DMS153 treated with DMSO at 0.1 percent for 48 hours (cell line): ENCODE measurements at regions not wholly inside any gene's neighbourhood (a gene's known extent, or its start where the extent isn't known, plus 50 kb on each side); places are given as distances from the start of the nearest gene placed in this dataset.
"Not testable (repeated sequence)": the region's sequence is repeated elsewhere in the genome, so short reads cannot be mapped to it uniquely, and the experiment has no call there.

ENCODE experiments used
- DNase-seq: peaks from one replicate; lab custom pipeline; 2025; ENCODE audit not compliant: unreplicated experiment; lab: John Stamatoyannopoulos, UW

DNA sequence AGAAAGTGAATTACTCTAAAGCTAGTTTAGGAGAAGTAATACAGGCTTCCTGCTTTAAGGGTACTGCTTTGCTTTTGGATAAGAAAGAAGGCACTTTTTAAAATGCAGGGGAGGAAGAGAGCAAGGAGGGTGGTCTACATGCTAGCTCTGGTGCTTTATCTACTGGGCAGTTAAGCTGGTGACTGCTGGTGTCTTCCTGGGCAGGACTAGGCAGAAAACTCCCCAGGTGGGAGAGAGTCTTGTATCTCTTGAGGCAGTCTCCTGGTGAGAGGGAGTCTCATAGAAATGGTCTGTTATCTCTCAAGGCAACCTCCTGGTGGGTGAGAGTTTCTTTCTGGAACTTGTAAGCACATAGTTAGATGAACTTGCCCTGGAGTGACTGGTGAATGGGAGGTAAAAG, 953.9 kb upstream of the GOT2 start:
- DNase-seq = no peak

DNA sequence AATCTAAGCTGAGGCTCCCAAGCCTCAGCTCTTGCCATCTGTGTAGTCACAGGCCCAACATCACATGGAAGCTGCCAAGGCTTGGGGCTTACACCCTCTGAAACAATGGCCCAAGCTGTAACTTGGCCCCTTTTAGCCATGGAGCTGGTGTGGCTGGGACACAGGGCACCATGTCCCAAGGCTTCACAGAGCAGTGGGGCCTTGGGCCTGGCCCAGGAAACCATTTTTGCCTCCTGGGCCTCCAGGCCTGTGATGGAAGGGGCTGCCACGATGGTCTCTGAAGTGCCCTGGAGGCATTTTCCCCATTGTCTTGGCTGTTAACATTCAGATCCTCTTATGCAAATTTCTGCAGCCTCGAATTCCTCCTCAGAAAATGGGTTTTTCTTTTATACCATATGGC, 952.3 kb upstream of the GOT2 start:
- no peak for DNase-seq

DNA sequence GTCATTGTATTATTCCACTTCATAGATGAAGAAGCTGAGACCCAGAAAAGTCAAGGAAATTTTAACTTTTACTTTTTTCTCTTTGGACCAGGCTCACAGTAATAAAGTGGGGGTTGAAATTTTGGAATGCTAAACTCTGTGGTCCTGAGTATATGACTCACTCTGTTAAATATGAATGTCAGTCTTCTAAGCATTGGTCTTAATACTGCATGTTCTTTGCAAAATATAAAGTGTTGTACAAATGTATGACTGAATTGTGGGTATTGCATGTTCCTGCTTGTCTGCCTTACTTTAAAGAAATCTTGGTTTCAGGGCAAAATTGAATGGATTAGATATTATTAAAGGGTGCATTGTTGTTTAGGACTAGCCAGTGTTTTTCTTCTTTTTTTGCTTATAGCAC, 950.8 kb upstream of the GOT2 start:
- DNase-seq = no peak

DNA sequence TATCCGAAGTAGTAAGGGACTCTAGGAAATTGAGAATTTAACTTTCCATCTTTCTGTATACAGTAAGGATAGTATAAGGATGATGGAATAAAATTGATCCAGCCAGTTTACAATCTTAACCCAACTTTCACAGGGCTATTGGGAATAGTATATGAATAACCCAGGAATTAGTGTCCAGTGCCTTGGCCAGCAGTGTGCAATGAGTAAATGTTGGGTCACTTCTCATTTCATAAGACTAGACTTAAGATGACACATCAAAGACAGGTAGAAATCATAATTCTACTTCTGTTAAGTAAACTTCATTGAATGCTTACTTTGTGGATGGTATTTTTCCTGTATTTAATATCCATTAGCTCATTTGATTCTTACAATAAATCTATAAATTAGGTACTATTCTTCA, 949.6 kb upstream of the GOT2 start:
- DNase-seq = no peak

- no peak for DNase-seq
Observed at GRCh38 chr16:59665618-59666220, 931.6 kb upstream of the GOT2 start.

- no peak for DNase-seq
Observed at GRCh38 chr16:59658572-59658971, 924.5 kb upstream of the GOT2 start.

DNA sequence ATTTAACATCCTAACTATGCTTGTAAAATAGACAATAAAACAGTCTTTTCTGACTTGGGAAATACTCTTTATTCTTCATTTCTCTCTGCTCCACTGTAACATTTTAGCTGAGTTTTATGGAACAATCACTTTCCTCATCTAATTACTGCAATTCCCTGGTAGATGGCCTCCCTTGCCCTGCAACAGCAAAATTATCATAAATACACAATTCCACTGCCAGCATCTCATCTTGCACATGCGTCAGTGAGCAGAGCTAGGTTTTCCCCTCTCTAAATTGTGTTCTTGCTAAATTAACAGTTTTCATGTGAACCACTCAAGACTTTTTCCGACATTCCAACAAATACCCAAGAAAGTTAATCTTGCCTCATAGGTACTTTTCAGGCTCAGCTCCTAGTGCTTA, 920.9 kb upstream of the GOT2 start:
- DNase-seq = no peak

GRCh38 chr16:59654455-59654854, 920.3 kb upstream of the GOT2 start:
- DNase-seq = no peak

GRCh38 chr16:59651662-59652061, 917.5 kb upstream of the GOT2 start:
- no peak for DNase-seq

GRCh38 chr16:59645194-59645593, 911.1 kb upstream of the GOT2 start:
- no peak for DNase-seq

- DNase-seq = no peak
Observed at GRCh38 chr16:59635674-59636073, 901.6 kb upstream of the GOT2 start.

GRCh38 chr16:59634951-59635350, 900.8 kb upstream of the GOT2 start:
- DNase-seq = no peak

DNA sequence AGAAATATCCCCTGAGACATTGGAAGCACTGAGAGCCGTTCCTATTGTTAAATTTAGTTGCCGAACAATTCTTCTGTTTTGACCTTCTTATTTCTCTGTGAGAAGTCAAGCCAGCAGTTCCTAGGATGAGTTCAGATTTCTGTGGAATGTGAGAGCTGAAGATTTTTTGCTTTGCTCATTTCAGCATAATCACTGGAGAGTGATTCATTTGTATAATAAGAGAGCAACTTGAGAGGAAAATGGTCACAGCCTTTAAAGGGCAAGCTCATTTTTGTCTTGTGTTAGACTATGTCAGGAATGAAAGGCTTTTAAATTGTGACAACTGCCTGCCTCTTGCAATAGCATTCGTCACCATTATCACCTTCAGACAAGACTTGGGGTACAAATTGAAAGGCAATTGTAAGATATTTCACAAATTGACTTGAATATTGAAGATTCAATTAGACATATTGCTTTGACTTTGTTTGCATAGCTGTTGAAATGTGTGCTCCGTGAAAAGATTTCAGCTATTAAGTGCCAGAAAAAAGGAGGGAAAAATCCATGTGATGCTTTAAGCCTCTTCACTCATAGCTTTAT, 900.0 kb upstream of the GOT2 start:
- DNase-seq = no peak

DNA sequence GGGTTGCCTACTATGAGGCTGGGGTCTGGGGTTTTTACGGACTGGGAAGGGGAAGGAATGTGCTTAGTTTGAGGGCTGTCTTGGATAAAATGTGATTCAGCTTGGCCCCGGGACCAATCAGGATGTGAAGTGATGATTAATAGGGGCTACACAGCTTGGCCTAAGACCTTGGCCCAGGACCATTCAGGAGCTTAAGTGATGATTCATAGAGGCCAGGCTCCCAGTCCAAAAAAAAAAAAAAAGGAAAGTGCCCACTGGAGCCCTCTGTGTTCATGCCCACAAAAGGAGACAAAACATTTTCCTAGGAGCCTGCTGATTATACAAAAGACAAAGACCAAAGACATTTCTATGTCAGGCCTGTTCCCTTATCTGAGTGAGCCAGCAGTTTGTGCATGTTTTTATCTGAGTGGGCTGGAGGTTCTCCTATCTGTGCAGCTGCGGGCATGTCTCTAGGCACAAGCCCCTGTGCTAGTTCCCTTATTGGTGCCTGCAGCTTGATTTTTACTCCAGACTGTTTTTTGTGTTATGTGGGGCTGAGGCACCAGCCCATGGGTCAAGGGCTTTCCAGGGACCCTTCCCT, 898.2 kb upstream of the GOT2 start:
- no peak for DNase-seq

DNA sequence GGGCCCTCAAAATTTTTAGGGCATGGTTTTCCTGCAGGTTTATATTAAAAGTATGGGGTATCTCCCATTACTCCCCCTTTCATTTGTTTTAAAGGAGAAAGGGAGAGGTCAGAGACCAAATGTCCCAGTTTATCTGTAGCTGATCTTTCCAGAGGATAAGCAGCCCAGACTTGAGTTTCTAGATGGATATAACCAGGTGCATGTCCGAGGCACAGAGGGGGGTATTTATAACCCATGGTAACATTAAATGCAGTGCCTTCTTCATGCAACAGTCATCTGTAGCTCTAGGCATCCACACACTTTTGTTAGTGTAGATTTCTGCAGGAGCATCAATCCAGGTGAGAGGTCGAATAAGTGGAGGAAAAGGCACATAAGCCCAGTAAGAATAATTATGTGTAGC, 890.3 kb upstream of the GOT2 start:
- DNase-seq = not testable (repeated sequence)

GRCh38 chr16:59614466-59615240, 880.5 kb upstream of the GOT2 start:
- no peak for DNase-seq

GRCh38 chr16:59612910-59613620, 878.9 kb upstream of the GOT2 start:
- not testable (repeated sequence) for DNase-seq

DNA sequence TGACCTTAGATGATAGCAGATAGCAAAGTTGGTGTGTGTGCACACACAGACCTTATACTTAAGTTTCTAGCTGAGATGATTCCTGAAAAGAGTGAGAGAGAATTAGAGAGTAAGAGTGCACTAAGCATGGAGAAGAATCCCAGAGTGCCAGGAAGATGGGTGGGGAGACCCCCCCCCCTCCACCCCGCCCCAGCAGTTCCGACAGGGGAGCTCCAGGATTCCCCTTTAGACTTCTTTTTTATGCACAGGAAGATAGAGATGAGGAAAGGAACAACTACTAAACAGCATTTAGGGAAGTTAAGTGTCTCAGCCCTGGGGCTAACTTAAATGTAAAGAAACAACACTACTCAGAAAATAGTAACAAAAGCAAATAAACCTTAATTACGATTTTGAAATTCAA, 878.0 kb upstream of the GOT2 start:
- no peak for DNase-seq

- DNase-seq = no peak
Observed at GRCh38 chr16:59611556-59611955, 877.4 kb upstream of the GOT2 start.

GRCh38 chr16:59605706-59606105, 871.6 kb upstream of the GOT2 start:
- no peak for DNase-seq

GRCh38 chr16:59604354-59604753, 870.2 kb upstream of the GOT2 start:
- no peak for DNase-seq

GRCh38 chr16:59601452-59601851, 867.3 kb upstream of the GOT2 start:
- DNase-seq = no peak
